ENCODE measurements at regions not wholly inside any gene's neighbourhood (a gene's known extent, or its start where the extent isn't known, plus 50 kb on each side); places are given as distances from the start of the nearest gene placed in this dataset.

DNA sequence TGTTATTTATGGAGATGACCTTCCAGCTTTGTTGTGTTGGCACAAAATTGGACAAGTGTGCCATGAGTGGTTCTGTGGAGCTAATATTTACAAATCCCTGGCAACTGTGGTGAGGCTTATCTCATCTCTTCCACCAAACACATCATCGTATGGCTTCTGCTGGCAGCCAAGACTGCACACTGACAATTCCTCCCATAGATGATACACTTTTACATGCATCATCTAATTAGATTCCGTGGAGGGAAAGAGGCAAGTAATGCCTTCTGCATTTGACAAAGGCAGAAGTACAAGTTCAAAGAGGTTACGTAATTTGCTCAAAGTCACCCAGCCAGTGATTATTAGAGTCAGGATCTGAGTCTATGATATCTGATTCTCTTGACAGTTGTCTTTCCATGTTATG is 62.7 kb upstream of the KIRREL3 start:
- intact Hi-C loops (cut with micrococcal nuclease) = no loop called here
- TF ChIP-seq MYC (IDR thresholded peaks at IDR 0.05; ENCODE audit: low read depth, low read length) (no peak), JUN (IDR thresholded peaks at IDR 0.05; ENCODE audit: borderline replicate concordance, insufficient read depth, insufficient read length, low read depth) (no peak), EZH2 (IDR thresholded peaks at IDR 0.05; ENCODE audit: borderline replicate concordance, low read depth, low read length, severe bottlenecking) (no peak), FOS (IDR thresholded peaks at IDR 0.05; ENCODE audit: borderline replicate concordance, insufficient read depth, low read length) (no peak), POLR2AphosphoS5 (IDR thresholded peaks at IDR 0.05; ENCODE audit: insufficient read depth, low read depth, low read length) (no peak), GATA2 (IDR thresholded peaks at IDR 0.05; ENCODE audit: insufficient read depth, insufficient read length, low read depth, low read length) (no peak), POLR2A (IDR thresholded peaks at IDR 0.05; ENCODE audit: low read depth, low read length) (no peak)
- TF ChIP-seq, protein P1, sequence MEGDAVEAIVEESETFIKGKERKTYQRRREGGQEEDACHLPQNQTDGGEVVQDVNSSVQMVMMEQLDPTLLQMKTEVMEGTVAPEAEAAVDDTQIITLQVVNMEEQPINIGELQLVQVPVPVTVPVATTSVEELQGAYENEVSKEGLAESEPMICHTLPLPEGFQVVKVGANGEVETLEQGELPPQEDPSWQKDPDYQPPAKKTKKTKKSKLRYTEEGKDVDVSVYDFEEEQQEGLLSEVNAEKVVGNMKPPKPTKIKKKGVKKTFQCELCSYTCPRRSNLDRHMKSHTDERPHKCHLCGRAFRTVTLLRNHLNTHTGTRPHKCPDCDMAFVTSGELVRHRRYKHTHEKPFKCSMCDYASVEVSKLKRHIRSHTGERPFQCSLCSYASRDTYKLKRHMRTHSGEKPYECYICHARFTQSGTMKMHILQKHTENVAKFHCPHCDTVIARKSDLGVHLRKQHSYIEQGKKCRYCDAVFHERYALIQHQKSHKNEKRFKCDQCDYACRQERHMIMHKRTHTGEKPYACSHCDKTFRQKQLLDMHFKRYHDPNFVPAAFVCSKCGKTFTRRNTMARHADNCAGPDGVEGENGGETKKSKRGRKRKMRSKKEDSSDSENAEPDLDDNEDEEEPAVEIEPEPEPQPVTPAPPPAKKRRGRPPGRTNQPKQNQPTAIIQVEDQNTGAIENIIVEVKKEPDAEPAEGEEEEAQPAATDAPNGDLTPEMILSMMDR (IDR thresholded peaks at IDR 0.05; ENCODE audit: extremely low read depth in 1 of 2, insufficient read depth in 1 of 2, low read depth in 1 of 2, low read length in 2 of 2) = no peak
- TF ChIP-seq, protein P2, sequence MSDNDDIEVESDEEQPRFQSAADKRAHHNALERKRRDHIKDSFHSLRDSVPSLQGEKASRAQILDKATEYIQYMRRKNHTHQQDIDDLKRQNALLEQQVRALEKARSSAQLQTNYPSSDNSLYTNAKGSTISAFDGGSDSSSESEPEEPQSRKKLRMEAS (IDR thresholded peaks at IDR 0.05; ENCODE audit: insufficient read depth, insufficient read length) = no peak
- CTCF ChIA-PET = no interaction called here

More for the DNA sequence above, 62.7 kb upstream of the KIRREL3 start:
- DNase-seq (ENCODE audit: low read depth, low spot score) (no peak), FAIRE-seq (no peak)
- dilution Hi-C loops (cut with MboI; ENCODE audit: extremely low pct_ligation_motif_present, low sequenced_read_pairs) = no loop called here
- Histone ChIP-seq H3K36me3 (ENCODE audit: control insufficient read depth in 2 of 2, extremely low read depth in 1 of 2, insufficient read depth in 2 of 2, low read length in 2 of 2) (no peaks in the 10 kb centered on the region), H3K79me2 (ENCODE audit: control insufficient read depth, insufficient read depth, low read length) (no peaks in the 10 kb centered on the region), H4K20me1 (replicated peaks; ENCODE audit: control insufficient read depth, extremely low read depth, insufficient read depth, low read length) (no peaks in the 10 kb centered on the region), H3K9ac (replicated peaks; ENCODE audit: extremely low read depth, insufficient read depth, low read length) (no peak overlapping the region), H3K4me3 (replicated peaks in 1 of 3; ENCODE audit: insufficient read depth in 1 of 3, low read depth in 1 of 3, low read length in 3 of 3) (no peak overlapping the region), H3K9me3 (replicated peaks; ENCODE audit: control insufficient read depth, insufficient read depth, low read length) (peaks cover 7% of the 10 kb centered on the region), H3K9me1 (replicated peaks; ENCODE audit: control insufficient read depth, extremely low read depth, insufficient read depth, low read length) (no peaks in the 10 kb centered on the region), H3K27ac (ENCODE audit: insufficient read depth, low read depth, low read length) (no peak overlapping the region), H3K27me3 (ENCODE audit: control insufficient read depth in 2 of 2, insufficient read depth in 2 of 2, low read length in 2 of 2) (no peaks in the 10 kb centered on the region), H3K4me1 (ENCODE audit: control insufficient read depth, extremely low read depth, insufficient read depth, low read length) (no peaks in the 10 kb centered on the region), H2AFZ (ENCODE audit: low read depth, low read length) (no peak overlapping the region), H3K4me2 (ENCODE audit: insufficient read depth, low read length) (no peak overlapping the region)
- POLR2A ChIA-PET = no interaction called here
- no TSS peak for BruUV-seq (replicated peaks)

All from endothelial cell of umbilical vein (primary cell).